ENCODE measurements at regions not wholly inside any gene's neighbourhood (a gene's known extent, or its start where the extent isn't known, plus 50 kb on each side); places are given as distances from the start of the nearest gene placed in this dataset.

- TF ChIP-seq EZH2 (IDR thresholded peaks at IDR 0.05), result no peak
- no peak for TF ChIP-seq POLR2AphosphoS5 (IDR thresholded peaks at IDR 0.05; ENCODE audit: borderline replicate concordance, low read depth, low read length)
Observed at GRCh38 chr11:95641495-95641894, 148.1 kb downstream of the FAM76B start.

Data from SK-N-MC (cell line).